GM12878 (cell line): ENCODE measurements at regions not wholly inside any gene's neighbourhood (a gene's known extent, or its start where the extent isn't known, plus 50 kb on each side); places are given as distances from the start of the nearest gene placed in this dataset.

ENCODE experiments used
- ATAC-seq: fragments of 200-7000 bp; cut with Tn5 transposase; 3 replicates; pipeline ENCODE4 v1.9.1; 2020; ENCODE audit warnings: mild to moderate bottlenecking, moderate library complexity
- BruUV-seq: library from RNA; stranded (reverse); fragments of 400-500 nt; replicated peaks from 2 replicates; lab custom pipeline; 2021; lab: Mats Ljungman, UMichigan
- CTCF ChIA-PET: fragments of 300-600 bp; sonication (Branson Sonifier 250); formaldehyde crosslinking; extraction: SDS; loops from one replicate; lab custom pipeline; 2021; ENCODE audit warnings: inconsistent platforms; lab: Yijun Ruan, JAX
- POLR2A ChIA-PET: fragments of 350-600 bp; formaldehyde crosslinking; extraction: SDS; loops from one replicate; lab custom pipeline; 2021; ENCODE audit warnings: inconsistent platforms; lab: Charles Lee
- RAD21 ChIA-PET: fragments of 300-600 bp; sonication (Branson Sonifier 250); formaldehyde crosslinking; loops from one replicate; lab custom pipeline; 2023; ENCODE audit warnings: antibody characterized with exemption; ENCODE audit not compliant: unreplicated experiment; lab: Charles Lee
- SMC1A ChIA-PET: fragments of 300-600 bp; sonication (Branson Sonifier 250); formaldehyde crosslinking; loops from one replicate; lab custom pipeline; 2023; ENCODE audit not compliant: unreplicated experiment, uncharacterized antibody; lab: Charles Lee
- DNase-seq: peaks from one replicate; pipeline ENCODE4 v3.0.0-alpha.2; 2011; ENCODE audit warnings: low read depth, low spot score
- FAIRE-seq: peaks from 3 replicates; lab custom pipeline; 2011; peaks lifted over from hg19 to GRCh38; lab: Jason Lieb, UNC
- H2AFZ ChIP-seq: 2 replicates; pipeline ENCODE4 v1.6.0; 2011; ENCODE audit warnings: low read depth, low read length, control low read depth; ENCODE audit not compliant: control insufficient read depth
- H3K27ac ChIP-seq: 2 replicates; pipeline ENCODE4 v1.5.1; 2011; ENCODE audit warnings: control low read depth; ENCODE audit not compliant: control insufficient read depth, insufficient read depth
- H3K27me3 ChIP-seq, 2 experiments: replicated peaks in 1 of 2; 2 replicates each; pipeline versions ENCODE4 v1.6.0 to v1.6.1; 2011; ENCODE audit warnings: low read length in 1 of 2; ENCODE audit not compliant: control insufficient read depth in 2 of 2, insufficient read depth in 2 of 2
- H3K36me3 ChIP-seq, 2 experiments: 2 replicates each; pipeline ENCODE4 v1.5.1; 2011; ENCODE audit warnings: low read length in 1 of 2; ENCODE audit not compliant: control insufficient read depth in 2 of 2, insufficient read depth in 2 of 2
- H3K4me1 ChIP-seq: 2 replicates; pipeline ENCODE4 v1.6.1; 2011; ENCODE audit warnings: mild to moderate bottlenecking, low read length, moderate library complexity, mixed read lengths; ENCODE audit not compliant: control insufficient read depth, insufficient read depth
- H3K4me2 ChIP-seq: 2 replicates; pipeline ENCODE4 v1.6.0; 2011; ENCODE audit warnings: control low read depth; ENCODE audit not compliant: control insufficient read depth, insufficient read depth
- H3K4me3 ChIP-seq: fragments of 200-600 bp; sonication (generic); 2 replicates; pipeline ENCODE4 v1.5.1; 2016
- H3K79me2 ChIP-seq: 2 replicates; pipeline ENCODE4 v1.6.0; 2011; ENCODE audit warnings: low read length; ENCODE audit not compliant: control insufficient read depth, insufficient read depth
- H3K9ac ChIP-seq: 2 replicates; pipeline ENCODE4 v1.8.0; 2011; ENCODE audit warnings: low read length, control low read depth, mixed read lengths; ENCODE audit not compliant: control insufficient read depth, insufficient read depth
- H3K9me3 ChIP-seq: replicated peaks from 3 replicates; pipeline ENCODE4 v1.5.1; 2011; ENCODE audit warnings: mild to moderate bottlenecking, low read length; ENCODE audit not compliant: control insufficient read depth, insufficient read depth
- H4K20me1 ChIP-seq: 2 replicates; pipeline ENCODE4 v1.6.0; 2011; ENCODE audit not compliant: control insufficient read depth, insufficient read depth
- ATF7 ChIP-seq: fragments of 450-650 bp; IDR thresholded peaks from 2 replicates; pipeline ENCODE4 v1.6.1; 2016; ENCODE audit warnings: low read depth, mild to moderate bottlenecking
- ESRRA ChIP-seq: IDR thresholded peaks from 2 replicates; pipeline ENCODE4 v1.6.1; 2012; ENCODE audit warnings: mild to moderate bottlenecking, low read length, improper control_type of control experiment
- HDAC6 ChIP-seq: fragments of 200-600 bp; sonication (generic); IDR thresholded peaks from one replicate; pipeline ENCODE4 v1.8.0; 2017; ENCODE audit warnings: antibody characterized with exemption; ENCODE audit not compliant: unreplicated experiment
- IKZF1 ChIP-seq: fragments of 450-650 bp; conservative IDR thresholded peaks from 2 replicates; pipeline ENCODE4 v1.6.1; 2017; ENCODE audit warnings: antibody characterized with exemption, mild to moderate bottlenecking
- JUNB ChIP-seq: IDR thresholded peaks from 2 replicates; pipeline ENCODE4 v1.6.1; 2016; ENCODE audit warnings: antibody characterized with exemption, mild to moderate bottlenecking
- MYB ChIP-seq: fragments of 150-350 bp; IDR thresholded peaks from 2 replicates; pipeline ENCODE4 v1.6.1; 2014; ENCODE audit warnings: mild to moderate bottlenecking, low read depth, low read length, borderline replicate concordance
- PKNOX1 ChIP-seq: fragments of 450-650 bp; IDR thresholded peaks from 2 replicates; pipeline ENCODE4 v1.6.1; 2016; ENCODE audit warnings: mild to moderate bottlenecking
- RELB ChIP-seq: fragments of 450-650 bp; IDR thresholded peaks from 2 replicates; pipeline ENCODE4 v1.6.1; 2017; ENCODE audit warnings: low read depth, mild to moderate bottlenecking, moderate library complexity
- SUZ12 ChIP-seq: fragments of 200-600 bp; sonication (generic); IDR thresholded peaks from one replicate; pipeline ENCODE4 v1.6.1; 2018; ENCODE audit warnings: antibody characterized with exemption, mild to moderate bottlenecking; ENCODE audit not compliant: unreplicated experiment
- ZNF687 ChIP-seq: fragments of 450-650 bp; IDR thresholded peaks from 2 replicates; pipeline ENCODE4 v1.6.1; 2017; ENCODE audit warnings: mild to moderate bottlenecking, moderate library complexity
- WGBS: methylation state at CpG from one replicate; pipeline ENCODE4 v1.1.6; 2016; ENCODE audit warnings: low lambda C conversion rate; ENCODE audit not compliant: insufficient replicate concordance, insufficient coverage; ENCODE audit errors: missing lambda C conversion rate; 5-methylcytosine and 5-hydroxymethylcytosine counted together
- in situ Hi-C: fragments of 300-500 bp; cut with MboI; formaldehyde crosslinking; loops from 9 replicates; pipeline ENCODE4 v1.14.3; 2018; ENCODE audit warnings: mixed read lengths
- intact Hi-C: fragments of 100-400 bp; cut with micrococcal nuclease; formaldehyde crosslinking; loops from one replicate; pipeline ENCODE4 v1.14.2; 2022; ENCODE audit not compliant: unreplicated experiment
- TF ChIP-seq, protein P1 (sequence below): IDR thresholded peaks from 2 replicates; pipeline ENCODE4 v1.6.1; 2011; ENCODE audit warnings: borderline replicate concordance, low read depth, mild to moderate bottlenecking, moderate library complexity, low read length; ENCODE audit not compliant: insufficient read depth, poor library complexity, severe bottlenecking

- TF ChIP-seq HDAC6 (no peak), RELB (no peak), ESRRA (no peak), MYB (no peak), IKZF1 (no peak), JUNB (no peak)
- TF ChIP-seq, protein P1, sequence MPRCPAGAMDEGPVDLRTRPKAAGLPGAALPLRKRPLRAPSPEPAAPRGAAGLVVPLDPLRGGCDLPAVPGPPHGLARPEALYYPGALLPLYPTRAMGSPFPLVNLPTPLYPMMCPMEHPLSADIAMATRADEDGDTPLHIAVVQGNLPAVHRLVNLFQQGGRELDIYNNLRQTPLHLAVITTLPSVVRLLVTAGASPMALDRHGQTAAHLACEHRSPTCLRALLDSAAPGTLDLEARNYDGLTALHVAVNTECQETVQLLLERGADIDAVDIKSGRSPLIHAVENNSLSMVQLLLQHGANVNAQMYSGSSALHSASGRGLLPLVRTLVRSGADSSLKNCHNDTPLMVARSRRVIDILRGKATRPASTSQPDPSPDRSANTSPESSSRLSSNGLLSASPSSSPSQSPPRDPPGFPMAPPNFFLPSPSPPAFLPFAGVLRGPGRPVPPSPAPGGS: no peak
Observed at GRCh38 chr14:37813732-37814131, 218.3 kb downstream of the TTC6 start (continued).

- Histone ChIP-seq H3K4me2 (no peak overlapping the region), H3K9me3 (no peaks in the 10 kb centered on the region), H3K27ac (no peak overlapping the region), H3K4me3 (no peak overlapping the region), H3K9ac (no peak overlapping the region), H3K79me2 (no peaks in the 10 kb centered on the region), H4K20me1 (no peaks in the 10 kb centered on the region), H3K4me1 (no peaks in the 10 kb centered on the region), H3K36me3 (no peaks in the 10 kb centered on the region), H2AFZ (no peak overlapping the region), H3K27me3 (no peaks in the 10 kb centered on the region)
- POLR2A ChIA-PET: no interaction called here
- FAIRE-seq (no peak), ATAC-seq (no peak), DNase-seq (no peak)
- TF ChIP-seq SUZ12 (no peak), ATF7 (no peak), ZNF687 (no peak), PKNOX1 (no peak)
- in situ Hi-C loops (no loop called here), intact Hi-C loops (no loop called here)
- SMC1A ChIA-PET: no interaction called here
- 0% methylated on average over 1 of the region's 1 CpG for WGBS
- BruUV-seq: no TSS peak
- RAD21 ChIA-PET: no interaction called here
- CTCF ChIA-PET: no interaction called here
Observed at GRCh38 chr14:37816135-37816534, 220.7 kb downstream of the TTC6 start.
